Ishikawa (cell line): ENCODE measurements at regions not wholly inside any gene's neighbourhood (a gene's known extent, or its start where the extent isn't known, plus 50 kb on each side); places are given as distances from the start of the nearest gene placed in this dataset.

Experiments used
- CEBPB ChIP-seq: IDR thresholded peaks from 2 replicates; pipeline ENCODE4 v1.6.1; 2012
- EGR1 ChIP-seq: IDR thresholded peaks from 2 replicates; pipeline ENCODE4 v1.6.1; 2012
- EP300 ChIP-seq: IDR thresholded peaks from 2 replicates; pipeline ENCODE4 v1.6.1; 2012; ENCODE audit warnings: borderline replicate concordance
- FOXM1 ChIP-seq: IDR thresholded peaks from 2 replicates; pipeline ENCODE4 v1.6.1; 2012; ENCODE audit warnings: low read depth, borderline replicate concordance
- MAX ChIP-seq: IDR thresholded peaks from 2 replicates; pipeline ENCODE4 v1.6.1; 2012
- NFIC ChIP-seq: IDR thresholded peaks from 2 replicates; pipeline ENCODE4 v1.6.1; 2012
- RAD21 ChIP-seq: IDR thresholded peaks from 2 replicates; pipeline ENCODE4 v1.6.1; 2012; ENCODE audit warnings: low read depth
- REST ChIP-seq: IDR thresholded peaks from 2 replicates; pipeline ENCODE4 v1.6.1; 2012; ENCODE audit warnings: low read depth, mild to moderate bottlenecking
- TAF1 ChIP-seq: IDR thresholded peaks from 2 replicates; pipeline ENCODE4 v1.6.1; 2012; ENCODE audit warnings: low read depth, mild to moderate bottlenecking
- TCF12 ChIP-seq: IDR thresholded peaks from 2 replicates; pipeline ENCODE4 v1.6.1; 2012; ENCODE audit warnings: low read depth
- TEAD4 ChIP-seq: IDR thresholded peaks from 2 replicates; pipeline ENCODE4 v1.6.1; 2012
- YY1 ChIP-seq: IDR thresholded peaks from 2 replicates; pipeline ENCODE4 v1.6.1; 2012; ENCODE audit warnings: low read depth
- ZBTB7A ChIP-seq: IDR thresholded peaks from 2 replicates; pipeline ENCODE4 v1.6.1; 2012; ENCODE audit warnings: low read depth

GRCh38 chr11:130600616-130601015 lies 152.2 kb downstream of the ADAMTS15 start:
- TF ChIP-seq EGR1: no peak
- no peak for TF ChIP-seq REST
- TF ChIP-seq RAD21: no peak
- TF ChIP-seq TAF1: no peak
- no peak for TF ChIP-seq EP300
- TF ChIP-seq CEBPB: no peak
- no peak for TF ChIP-seq TCF12
- no peak for TF ChIP-seq NFIC
- no peak for TF ChIP-seq ZBTB7A
- no peak for TF ChIP-seq MAX
- no peak for TF ChIP-seq TEAD4
- no peak for TF ChIP-seq YY1
- no peak for TF ChIP-seq FOXM1
